ENCODE measurements at regions not wholly inside any gene's neighbourhood (a gene's known extent, or its start where the extent isn't known, plus 50 kb on each side); places are given as distances from the start of the nearest gene placed in this dataset.
"Not testable (repeated sequence)": the region's sequence is repeated elsewhere in the genome, so short reads cannot be mapped to it uniquely, and the experiment has no call there.

DNA sequence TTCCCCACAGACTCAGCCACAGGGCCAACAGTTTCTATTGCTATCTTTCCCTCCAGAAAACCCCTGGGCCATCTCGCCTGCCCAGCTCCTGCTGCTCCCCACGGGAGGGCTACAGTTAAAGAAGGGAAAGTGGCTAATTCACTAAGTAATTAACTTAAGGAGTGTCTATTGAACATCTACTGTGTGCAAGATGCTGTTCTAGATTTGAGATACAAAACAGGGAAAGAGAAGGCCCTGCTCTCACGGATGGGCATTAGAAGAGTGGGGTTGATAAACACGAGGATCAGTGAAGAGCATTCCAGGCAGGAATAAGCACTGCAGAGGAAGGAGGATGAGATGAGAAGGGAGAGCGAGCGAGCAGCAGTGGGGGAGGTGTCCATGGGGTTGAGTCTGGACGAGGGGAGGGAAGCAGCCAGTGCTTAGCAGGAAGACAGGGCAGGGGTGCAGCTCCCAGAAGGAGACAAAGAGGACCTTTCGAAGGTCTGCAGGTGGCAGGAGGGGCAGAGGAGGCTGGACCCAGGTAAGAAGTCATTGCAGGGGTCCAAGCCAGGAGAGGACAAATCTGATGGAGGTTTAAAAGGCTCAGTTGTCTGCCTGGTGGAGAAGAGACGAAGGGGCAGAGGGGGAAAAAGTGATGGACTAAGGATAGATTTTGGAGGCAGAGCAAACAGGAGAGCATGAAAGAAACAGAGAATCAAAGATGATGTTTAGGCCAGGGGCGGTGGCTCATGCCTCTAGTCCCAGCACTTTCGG, 64.7 kb downstream of the KLF15 start:
- no peak for DNase-seq (ENCODE audit: low spot score)
- Mint-ChIP-seq H3K36me3 (ENCODE audit: low read depth) (no peaks in the 10 kb centered on the region), H3K27me3 (ENCODE audit: insufficient read depth) (peaks cover 32% of the 10 kb centered on the region), H3K4me3 (no peak overlapping the region), H3K27ac (no peak overlapping the region), H3K4me1 (ENCODE audit: low read depth) (peaks cover 4% of the 10 kb centered on the region), H3K9me3 (no peaks in the 10 kb centered on the region)
- intact Hi-C loops (cut with micrococcal nuclease): no loop called here

DNA sequence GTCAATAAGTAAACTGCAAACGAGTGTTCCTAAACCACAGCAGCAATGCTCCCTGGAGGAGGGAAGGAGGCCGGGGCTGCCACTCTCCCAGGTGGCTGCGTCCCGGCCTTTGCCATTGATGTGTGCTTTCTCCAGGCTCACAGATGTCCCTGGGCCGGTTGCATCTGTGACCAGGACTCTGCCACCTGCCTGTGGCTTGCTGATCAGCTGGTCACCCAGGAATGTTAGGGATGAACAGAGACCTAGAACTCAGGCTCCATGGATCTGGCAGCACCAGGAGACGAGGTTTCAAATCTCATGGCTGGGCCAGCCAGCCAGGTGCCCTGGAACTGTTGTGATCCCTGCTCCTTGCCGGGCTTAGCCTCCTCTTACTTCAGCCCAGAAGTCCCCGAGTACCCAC, 65.7 kb downstream of the KLF15 start:
- Mint-ChIP-seq H3K36me3 (ENCODE audit: low read depth) (no peaks in the 10 kb centered on the region), H3K27ac (no peak overlapping the region), H3K9me3 (no peaks in the 10 kb centered on the region), H3K27me3 (ENCODE audit: insufficient read depth) (peaks cover 42% of the 10 kb centered on the region), H3K4me1 (ENCODE audit: low read depth) (peaks cover 4% of the 10 kb centered on the region), H3K4me3 (no peak overlapping the region)
- intact Hi-C loops (cut with micrococcal nuclease): no loop called here
- DNase-seq (ENCODE audit: low spot score): no peak

DNA sequence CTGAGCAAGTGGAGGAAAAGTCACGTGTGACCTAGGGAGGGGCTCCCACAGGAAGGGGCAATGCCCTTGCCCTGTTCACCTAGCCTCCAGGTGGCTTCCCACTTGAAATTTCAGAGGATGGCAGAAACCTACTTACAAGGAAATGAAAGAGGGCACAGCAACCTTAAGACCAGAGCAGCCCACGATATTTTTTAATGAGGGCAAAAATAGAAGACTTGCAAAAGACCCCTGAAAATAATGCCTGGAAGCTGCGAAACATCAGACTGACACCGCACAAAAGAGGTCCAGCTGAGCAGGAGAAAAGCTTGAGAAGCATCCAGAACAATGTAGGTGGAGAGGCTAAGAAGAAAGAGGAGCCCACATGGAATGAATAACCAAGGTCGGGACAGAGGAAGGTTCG, 66.1 kb downstream of the KLF15 start:
- intact Hi-C loops (cut with micrococcal nuclease): no loop called here
- peaks cover 46% of the 10 kb centered on the region for H3K27me3 Mint-ChIP-seq (ENCODE audit: insufficient read depth)
- no peak for DNase-seq (ENCODE audit: low spot score)
- no peaks in the 10 kb centered on the region for H3K36me3 Mint-ChIP-seq (ENCODE audit: low read depth)
- no peaks in the 10 kb centered on the region for H3K9me3 Mint-ChIP-seq
- H3K4me3 Mint-ChIP-seq: no peak overlapping the region
- H3K27ac Mint-ChIP-seq: no peak overlapping the region
- H3K4me1 Mint-ChIP-seq (ENCODE audit: low read depth): peaks cover 4% of the 10 kb centered on the region

DNA sequence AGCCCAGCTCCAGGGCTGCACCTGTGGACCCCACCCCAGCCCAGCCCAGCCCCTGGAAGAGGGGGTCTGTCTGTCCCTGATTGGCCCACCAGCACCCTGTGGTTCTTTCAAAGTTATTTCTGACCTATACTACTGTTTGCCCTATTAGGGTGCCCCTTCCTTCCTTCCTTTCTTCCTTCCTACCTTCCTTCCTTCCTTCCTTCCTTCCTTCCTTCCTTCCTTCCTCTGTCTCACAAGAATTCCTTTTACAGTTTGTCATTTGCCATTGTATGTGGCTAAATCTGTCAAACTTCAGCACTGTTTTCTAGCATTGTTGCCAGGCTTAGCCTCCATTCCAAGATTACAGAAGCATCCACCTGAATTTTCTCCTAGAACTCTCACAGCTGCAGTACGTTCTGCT, 66.9 kb downstream of the KLF15 start:
- no peak overlapping the region for H3K4me3 Mint-ChIP-seq
- H3K9me3 Mint-ChIP-seq: no peaks in the 10 kb centered on the region
- no peaks in the 10 kb centered on the region for H3K36me3 Mint-ChIP-seq (ENCODE audit: low read depth)
- peaks cover 48% of the 10 kb centered on the region for H3K27me3 Mint-ChIP-seq (ENCODE audit: insufficient read depth)
- peaks cover 4% of the 10 kb centered on the region for H3K4me1 Mint-ChIP-seq (ENCODE audit: low read depth)
- H3K27ac Mint-ChIP-seq: no peak overlapping the region
- no peak for DNase-seq (ENCODE audit: low spot score)
- intact Hi-C loops (cut with micrococcal nuclease): no loop called here

DNA sequence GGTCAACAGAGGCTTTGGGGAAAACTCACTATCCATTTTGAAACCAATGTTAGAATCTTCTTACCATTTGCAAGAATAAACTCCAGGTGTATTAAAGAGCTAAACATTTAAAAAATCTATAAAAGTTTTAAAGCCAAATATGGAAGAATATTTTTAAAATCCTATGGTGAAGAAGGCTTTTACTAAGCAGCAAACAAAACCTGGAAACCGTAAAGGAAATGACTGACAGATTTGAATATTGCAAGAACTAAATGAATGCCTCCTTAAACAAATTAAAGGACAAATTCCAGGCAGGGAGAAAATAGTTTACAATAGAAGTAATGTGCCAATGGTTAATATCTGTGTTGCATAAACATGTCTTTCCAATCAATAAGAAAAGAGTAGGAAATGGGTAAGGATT, 68.1 kb downstream of the KLF15 start:
- no peaks in the 10 kb centered on the region for H3K36me3 Mint-ChIP-seq (ENCODE audit: low read depth)
- H3K9me3 Mint-ChIP-seq: no peaks in the 10 kb centered on the region
- peaks cover 48% of the 10 kb centered on the region for H3K27me3 Mint-ChIP-seq (ENCODE audit: insufficient read depth)
- DNase-seq (ENCODE audit: low spot score): no peak
- no peak overlapping the region for H3K4me3 Mint-ChIP-seq
- intact Hi-C loops (cut with micrococcal nuclease): no loop called here
- H3K27ac Mint-ChIP-seq: no peak overlapping the region
- H3K4me1 Mint-ChIP-seq (ENCODE audit: low read depth): peaks cover 4% of the 10 kb centered on the region

DNA sequence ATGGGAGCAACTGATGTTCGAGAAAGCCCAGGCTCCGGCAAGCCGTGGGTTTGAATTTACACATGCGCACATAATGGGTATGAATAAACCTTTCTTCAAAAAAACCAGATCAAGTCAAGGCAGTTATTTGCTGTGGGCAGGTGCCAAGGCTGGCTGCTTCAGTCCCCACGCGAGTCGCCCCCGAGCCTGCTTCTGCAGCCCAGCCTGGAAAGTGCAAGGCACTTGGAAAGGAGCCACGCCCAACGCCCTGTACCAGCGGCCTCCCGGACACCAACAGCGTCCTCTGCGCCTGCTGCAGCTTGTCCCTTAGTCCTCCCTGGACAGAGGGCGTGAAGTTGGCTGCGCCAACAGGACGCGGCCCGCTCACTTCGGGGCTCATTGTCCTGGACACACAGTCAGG, 68.9 kb downstream of the KLF15 start:
- no peak for DNase-seq (ENCODE audit: low spot score)
- intact Hi-C loops (cut with micrococcal nuclease): no loop called here
- Mint-ChIP-seq H3K4me1 (ENCODE audit: low read depth) (peaks cover 4% of the 10 kb centered on the region), H3K27ac (no peak overlapping the region), H3K4me3 (no peak overlapping the region), H3K27me3 (ENCODE audit: insufficient read depth) (peaks cover 48% of the 10 kb centered on the region), H3K9me3 (no peaks in the 10 kb centered on the region), H3K36me3 (ENCODE audit: low read depth) (no peaks in the 10 kb centered on the region)

DNA sequence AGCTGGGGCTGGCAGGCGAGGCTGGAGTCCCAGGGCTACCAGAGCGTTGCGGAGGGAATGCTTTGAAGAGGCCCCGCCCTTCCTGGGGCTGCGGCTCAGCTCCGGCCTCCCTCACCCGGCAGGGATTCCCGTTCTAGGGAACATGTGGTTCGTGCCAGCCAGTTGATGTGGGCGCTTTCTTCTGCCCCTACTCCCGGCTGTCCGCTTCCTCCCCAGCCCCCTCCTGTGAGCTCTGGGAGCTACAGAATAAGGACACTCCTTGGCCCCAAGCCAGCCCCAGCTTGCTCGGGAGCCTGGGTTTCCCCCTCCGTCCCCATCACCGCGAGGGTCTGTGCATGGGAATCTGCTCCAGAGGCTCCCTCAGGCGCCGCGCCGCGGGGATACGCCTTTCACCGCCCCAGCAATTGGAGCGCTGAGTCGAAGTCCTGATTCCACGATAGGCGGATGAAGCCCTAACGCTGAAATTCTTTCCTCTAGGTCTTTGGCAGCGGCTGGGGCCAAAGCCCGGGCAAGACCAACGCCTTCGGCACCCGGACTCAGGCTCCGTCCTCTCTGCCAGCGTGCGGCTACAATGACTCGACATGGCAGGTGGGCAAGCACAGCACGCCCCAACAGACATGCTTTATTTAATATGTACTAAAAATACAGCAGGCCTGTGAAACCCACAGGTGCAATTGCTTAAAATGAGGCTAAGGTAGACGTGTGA, 69.5 kb downstream of the KLF15 start:
- peaks cover 4% of the 10 kb centered on the region for H3K4me1 Mint-ChIP-seq (ENCODE audit: low read depth)
- H3K4me3 Mint-ChIP-seq: no peak overlapping the region
- H3K9me3 Mint-ChIP-seq: no peaks in the 10 kb centered on the region
- no peak overlapping the region for H3K27ac Mint-ChIP-seq
- peaks cover 50% of the 10 kb centered on the region for H3K27me3 Mint-ChIP-seq (ENCODE audit: insufficient read depth)
- intact Hi-C loops (cut with micrococcal nuclease): no loop called here
- no peaks in the 10 kb centered on the region for H3K36me3 Mint-ChIP-seq (ENCODE audit: low read depth)
- DNase-seq (ENCODE audit: low spot score): no peak

DNA sequence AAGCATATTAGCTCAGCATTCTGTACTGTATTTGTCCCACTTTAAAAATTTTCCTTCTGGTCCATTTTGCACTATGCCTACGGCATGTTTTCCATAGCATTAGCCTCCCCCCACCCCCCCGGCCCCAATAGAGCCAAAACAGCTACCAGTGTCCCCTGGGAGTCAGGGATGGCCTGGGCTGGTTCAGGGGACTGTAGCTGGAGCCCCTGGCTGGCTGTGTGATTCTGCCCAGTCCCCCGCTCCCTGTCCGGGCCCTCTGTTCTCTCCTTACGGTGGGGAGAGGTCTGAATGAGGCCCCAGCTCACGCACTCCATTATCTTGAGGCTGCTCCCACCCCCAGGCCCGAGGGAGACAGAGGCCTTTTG, 70.1 kb downstream of the KLF15 start:
- H3K4me1 Mint-ChIP-seq (ENCODE audit: low read depth): peaks cover 4% of the 10 kb centered on the region
- peaks cover 52% of the 10 kb centered on the region for H3K27me3 Mint-ChIP-seq (ENCODE audit: insufficient read depth)
- H3K27ac Mint-ChIP-seq: no peak overlapping the region
- H3K4me3 Mint-ChIP-seq: no peak overlapping the region
- no peak for DNase-seq (ENCODE audit: low spot score)
- H3K9me3 Mint-ChIP-seq: no peaks in the 10 kb centered on the region
- no peaks in the 10 kb centered on the region for H3K36me3 Mint-ChIP-seq (ENCODE audit: low read depth)
- intact Hi-C loops (cut with micrococcal nuclease): no loop called here

DNA sequence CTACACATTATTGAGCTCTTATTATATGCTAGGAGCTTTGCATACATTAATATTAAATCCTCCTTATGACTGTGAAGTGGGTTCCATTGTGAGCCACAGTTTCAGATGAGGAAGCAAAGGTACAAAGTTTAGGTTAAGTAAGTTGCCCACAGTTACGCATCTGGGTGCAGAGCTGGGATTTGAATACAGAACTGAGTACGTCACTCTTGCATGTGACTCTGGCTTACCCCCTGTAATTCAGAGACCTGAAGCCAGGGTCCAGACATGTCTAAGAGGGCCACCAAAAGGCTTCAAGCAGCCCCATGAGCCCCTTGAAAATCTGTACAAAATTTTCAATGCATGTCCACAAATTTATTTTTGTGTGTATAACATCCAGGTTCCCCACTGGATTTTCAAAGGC, 71.8 kb downstream of the KLF15 start:
- H3K27me3 Mint-ChIP-seq (ENCODE audit: insufficient read depth): peaks cover 50% of the 10 kb centered on the region
- peaks cover 4% of the 10 kb centered on the region for H3K4me1 Mint-ChIP-seq (ENCODE audit: low read depth)
- no peak overlapping the region for H3K27ac Mint-ChIP-seq
- no peaks in the 10 kb centered on the region for H3K36me3 Mint-ChIP-seq (ENCODE audit: low read depth)
- DNase-seq (ENCODE audit: low spot score): no peak
- intact Hi-C loops (cut with micrococcal nuclease): no loop called here
- no peaks in the 10 kb centered on the region for H3K9me3 Mint-ChIP-seq
- no peak overlapping the region for H3K4me3 Mint-ChIP-seq

DNA sequence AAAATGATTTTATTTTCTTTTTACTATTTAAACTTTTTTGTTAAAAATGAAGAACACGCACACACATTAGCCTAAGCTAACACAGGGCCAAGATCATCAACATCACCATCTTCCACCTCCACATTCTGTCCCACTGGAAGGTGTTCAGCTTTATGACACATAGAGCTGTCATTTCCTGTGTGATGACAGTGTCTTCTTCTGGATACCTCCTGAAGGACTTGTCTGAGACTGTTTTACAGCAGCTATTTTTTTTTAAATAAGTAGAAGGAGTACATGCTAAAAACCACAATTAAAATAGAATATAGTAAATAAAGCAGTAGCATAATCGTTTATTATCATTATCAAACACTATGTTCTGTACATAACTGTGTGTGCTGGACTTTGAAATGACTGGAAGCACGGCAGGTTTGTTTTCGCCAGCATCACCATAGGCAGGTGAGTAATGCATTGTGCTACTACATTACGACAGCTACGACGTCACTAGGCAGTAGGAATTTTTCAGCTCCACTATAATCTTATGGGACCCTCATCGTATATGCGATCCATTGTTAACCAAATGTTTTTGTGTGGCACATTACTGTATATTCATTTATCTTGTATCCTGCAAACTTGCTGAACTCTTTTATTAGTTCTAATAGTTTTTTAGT, 72.8 kb downstream of the KLF15 start:
- no peaks in the 10 kb centered on the region for H3K9me3 Mint-ChIP-seq
- no peaks in the 10 kb centered on the region for H3K36me3 Mint-ChIP-seq (ENCODE audit: low read depth)
- no peak overlapping the region for H3K4me3 Mint-ChIP-seq
- no peak for DNase-seq (ENCODE audit: low spot score)
- intact Hi-C loops (cut with micrococcal nuclease): no loop called here
- peaks cover 44% of the 10 kb centered on the region for H3K27me3 Mint-ChIP-seq (ENCODE audit: insufficient read depth)
- H3K27ac Mint-ChIP-seq: no peak overlapping the region
- peaks cover 4% of the 10 kb centered on the region for H3K4me1 Mint-ChIP-seq (ENCODE audit: low read depth)

DNA sequence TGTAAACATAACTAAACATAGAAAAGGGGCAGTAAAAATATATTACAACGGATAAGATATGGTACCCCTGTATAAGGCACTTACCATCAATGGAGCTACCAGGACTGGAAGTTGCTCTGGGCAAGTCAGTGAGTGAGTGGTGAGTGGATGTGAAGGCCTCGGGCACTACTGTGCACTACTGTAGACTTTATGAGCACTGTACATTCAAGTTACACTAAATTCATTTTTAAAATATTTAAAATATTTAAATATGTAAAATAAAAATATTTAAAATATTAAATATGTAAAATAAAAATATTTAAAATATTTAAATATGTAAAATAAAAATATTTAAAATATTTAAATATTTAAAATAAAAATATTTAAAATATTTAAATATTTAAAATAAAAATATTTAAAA, 73.6 kb downstream of the KLF15 start:
- H3K4me3 Mint-ChIP-seq, H3K9me3 Mint-ChIP-seq: not testable (repeated sequence)
- peaks cover 37% of the 10 kb centered on the region for H3K27me3 Mint-ChIP-seq (ENCODE audit: insufficient read depth)

DNA sequence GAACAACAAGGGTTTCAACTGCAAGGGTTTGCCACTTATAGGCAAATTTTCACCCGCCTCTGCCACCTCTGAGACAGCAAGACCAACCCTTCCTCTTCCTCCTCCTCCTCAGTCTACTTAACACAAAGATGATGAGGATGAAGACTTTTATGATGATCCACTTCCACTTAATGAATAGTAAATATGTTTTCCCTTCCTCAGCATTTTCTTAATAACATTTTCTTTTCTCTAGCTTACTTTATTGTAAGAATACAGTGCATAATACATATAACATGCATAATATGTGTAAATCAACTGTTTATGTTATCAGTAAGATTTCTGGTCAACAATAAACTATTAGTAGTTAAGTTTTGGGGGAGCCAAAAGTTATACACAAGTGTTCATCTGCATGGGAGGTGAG, 77.4 kb downstream of the KLF15 start:
- H3K4me3 Mint-ChIP-seq: no peak overlapping the region
- no peaks in the 10 kb centered on the region for H3K4me1 Mint-ChIP-seq (ENCODE audit: low read depth)
- no peak overlapping the region for H3K27ac Mint-ChIP-seq
- no peaks in the 10 kb centered on the region for H3K36me3 Mint-ChIP-seq (ENCODE audit: low read depth)
- intact Hi-C loops (cut with micrococcal nuclease): no loop called here
- peaks cover 13% of the 10 kb centered on the region for H3K27me3 Mint-ChIP-seq (ENCODE audit: insufficient read depth)
- DNase-seq (ENCODE audit: low spot score): no peak
- no peaks in the 10 kb centered on the region for H3K9me3 Mint-ChIP-seq

More for the DNA sequence above, 73.6 kb downstream of the KLF15 start:
- intact Hi-C loops (cut with micrococcal nuclease); DNase-seq (ENCODE audit: low spot score); H3K4me1 Mint-ChIP-seq (ENCODE audit: low read depth); H3K36me3 Mint-ChIP-seq (ENCODE audit: low read depth); H3K27ac Mint-ChIP-seq: not testable (repeated sequence)

DNA sequence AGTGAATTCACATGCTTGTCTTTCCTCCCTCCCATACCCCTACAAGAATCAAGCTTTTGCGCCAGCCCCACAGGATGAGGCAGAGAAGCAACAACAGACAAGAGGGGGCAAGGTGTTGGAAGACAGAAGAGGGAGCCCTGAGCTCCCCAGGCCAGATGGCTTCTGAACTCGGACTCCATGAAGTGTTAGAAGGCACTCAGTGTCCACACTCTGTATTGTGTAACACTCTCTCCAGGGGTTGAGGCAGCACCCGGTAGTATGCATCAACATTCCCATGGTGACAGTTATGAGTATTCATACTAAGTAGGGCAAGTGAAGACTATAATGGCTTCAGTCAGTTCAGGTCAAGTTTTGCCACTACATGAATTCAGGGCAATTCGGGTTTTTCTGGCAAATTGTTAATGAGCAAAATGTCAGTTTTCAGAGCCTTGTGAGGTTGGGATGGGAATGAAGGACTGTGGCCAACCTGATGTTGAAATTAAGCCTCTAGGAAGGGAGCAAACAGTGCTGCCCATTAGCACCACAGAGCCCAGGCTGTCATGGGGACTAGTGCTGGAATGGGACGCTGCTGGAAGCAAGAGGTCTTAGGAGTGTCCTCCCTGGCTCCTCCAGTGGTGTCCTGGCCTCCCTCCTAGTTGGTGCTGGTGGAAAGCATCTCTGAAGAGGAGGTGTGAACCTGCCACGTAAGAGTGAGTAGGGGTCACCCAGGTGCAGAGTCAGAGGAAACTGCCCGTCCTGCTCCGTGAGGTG, 79.4 kb downstream of the KLF15 start:
- Mint-ChIP-seq H3K4me3 (no peak overlapping the region), H3K4me1 (ENCODE audit: low read depth) (no peaks in the 10 kb centered on the region), H3K27ac (no peak overlapping the region), H3K36me3 (ENCODE audit: low read depth) (no peaks in the 10 kb centered on the region), H3K9me3 (no peaks in the 10 kb centered on the region), H3K27me3 (ENCODE audit: insufficient read depth) (peaks cover 17% of the 10 kb centered on the region)
- DNase-seq (ENCODE audit: low spot score): no peak
- intact Hi-C loops (cut with micrococcal nuclease): no loop called here

Measured in activated T-helper 1 cell treated with anti-CD3 and anti-CD28 coated beads, Interleukin-12 subunit alpha, Interleukin-12 subunit beta, Interleukin-2, Interleukin-4 antibody, amounts not matched to agents 30 ng/mL and 10 ng/mL and 1 ng/mL, durations not matched to agents 14 hours and 24 hours and 36 hours (primary cell).